Stomach (tissue), 4 donors: ENCODE measurements at regions not wholly inside any gene's neighbourhood (a gene's known extent, or its start where the extent isn't known, plus 50 kb on each side); places are given as distances from the start of the nearest gene placed in this dataset.

Experiments used
- EP300 ChIP-seq: sonication (generic); formaldehyde crosslinking; IDR thresholded peaks from one replicate; pipeline ENCODE4 v1.6.1; 2017; ENCODE audit warnings: antibody characterized with exemption
- POLR2A ChIP-seq, 4 donors: fragments of 450-650 bp; IDR thresholded peaks; one replicate each; pipeline ENCODE4 v1.6.1; 2016; ENCODE audit warnings: antibody characterized with exemption in 4 of 4, control low read depth in 2 of 4, mild to moderate bottlenecking in 1 of 4, moderate library complexity in 1 of 4
- POLR2AphosphoS5 ChIP-seq, 3 donors: sonication (generic); formaldehyde crosslinking; IDR thresholded peaks; one replicate each; pipeline ENCODE4 v1.6.1; 2016; ENCODE audit warnings: antibody characterized with exemption in 3 of 3
- TF ChIP-seq, protein P1 (sequence below), 7 experiments: fragments of 450-650 bp in 4 of 7; fragments of 200-600 bp in 3 of 7; sonication (generic) in 3 of 7; IDR thresholded peaks; one replicate each; pipeline ENCODE4 v1.5.1; 2016 to 2019; ENCODE audit warnings: antibody characterized with exemption in 7 of 7, control low read depth in 2 of 7, mild to moderate bottlenecking in 1 of 7

DNA sequence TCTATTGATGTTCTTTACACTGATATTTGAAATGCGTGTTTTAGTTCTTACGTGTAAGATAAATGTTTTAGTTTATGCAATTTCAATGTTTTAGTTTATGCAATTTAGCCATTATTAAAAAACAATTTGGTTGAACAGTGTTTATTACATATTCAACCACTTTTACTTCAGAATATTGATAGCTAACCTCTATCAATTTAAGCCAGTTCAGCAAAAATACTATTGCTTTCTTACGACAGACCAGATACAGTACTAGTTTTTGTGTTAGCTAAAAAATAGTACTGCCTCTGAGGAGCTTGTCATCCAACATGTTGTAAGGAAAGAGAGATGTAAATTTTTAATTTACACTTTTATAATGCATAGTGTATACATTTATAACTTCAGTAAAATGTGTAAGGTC, 361.7 kb upstream of the FAT1 start:
- TF ChIP-seq, protein P1, sequence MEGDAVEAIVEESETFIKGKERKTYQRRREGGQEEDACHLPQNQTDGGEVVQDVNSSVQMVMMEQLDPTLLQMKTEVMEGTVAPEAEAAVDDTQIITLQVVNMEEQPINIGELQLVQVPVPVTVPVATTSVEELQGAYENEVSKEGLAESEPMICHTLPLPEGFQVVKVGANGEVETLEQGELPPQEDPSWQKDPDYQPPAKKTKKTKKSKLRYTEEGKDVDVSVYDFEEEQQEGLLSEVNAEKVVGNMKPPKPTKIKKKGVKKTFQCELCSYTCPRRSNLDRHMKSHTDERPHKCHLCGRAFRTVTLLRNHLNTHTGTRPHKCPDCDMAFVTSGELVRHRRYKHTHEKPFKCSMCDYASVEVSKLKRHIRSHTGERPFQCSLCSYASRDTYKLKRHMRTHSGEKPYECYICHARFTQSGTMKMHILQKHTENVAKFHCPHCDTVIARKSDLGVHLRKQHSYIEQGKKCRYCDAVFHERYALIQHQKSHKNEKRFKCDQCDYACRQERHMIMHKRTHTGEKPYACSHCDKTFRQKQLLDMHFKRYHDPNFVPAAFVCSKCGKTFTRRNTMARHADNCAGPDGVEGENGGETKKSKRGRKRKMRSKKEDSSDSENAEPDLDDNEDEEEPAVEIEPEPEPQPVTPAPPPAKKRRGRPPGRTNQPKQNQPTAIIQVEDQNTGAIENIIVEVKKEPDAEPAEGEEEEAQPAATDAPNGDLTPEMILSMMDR (IDR thresholded peaks at IDR 0.05): no peak
- TF ChIP-seq POLR2A (IDR thresholded peaks at IDR 0.05) (no peak), POLR2AphosphoS5 (IDR thresholded peaks at IDR 0.05) (no peak), EP300 (no peak)
